Stimulated activated CD8-positive, alpha-beta memory T cell treated with anti-CD3 and anti-CD28 coated beads, Interleukin-4, amount 100 ng/mL, for 24 hours (primary cell): ENCODE measurements at regions not wholly inside any gene's neighbourhood (a gene's known extent, or its start where the extent isn't known, plus 50 kb on each side); places are given as distances from the start of the nearest gene placed in this dataset.

ENCODE experiments used
- DNase-seq: peaks from one replicate; pipeline ENCODE4 v3.0.0-alpha.2; 2020; ENCODE audit warnings: low read depth

GRCh38 chr5:67297802-67298532 lies 101.4 kb upstream of the CD180 start:
- no peak for DNase-seq

GRCh38 chr5:67297376-67297775 lies 100.8 kb upstream of the CD180 start:
- no peak for DNase-seq

- DNase-seq, result no peak
These were observed 97.8 kb upstream of the CD180 start for GRCh38 chr5:67294266-67294938.

- no peak for DNase-seq
These were observed 96.6 kb upstream of the CD180 start for GRCh38 chr5:67293226-67293625.

GRCh38 chr5:67292201-67292940 lies 95.8 kb upstream of the CD180 start:
- no peak for DNase-seq

- DNase-seq, result no peak
These were observed 95.1 kb upstream of the CD180 start for GRCh38 chr5:67291671-67292070.

- DNase-seq, result no peak
These were observed 94.5 kb upstream of the CD180 start for GRCh38 chr5:67291066-67291465.

- no peak for DNase-seq
These were observed 94.1 kb upstream of the CD180 start for GRCh38 chr5:67290655-67291054.

- no peak for DNase-seq
These were observed 93.3 kb upstream of the CD180 start for GRCh38 chr5:67289763-67290521.

- no peak for DNase-seq
These were observed 91.1 kb upstream of the CD180 start for GRCh38 chr5:67287510-67288268.

- DNase-seq, result no peak
These were observed 89.4 kb upstream of the CD180 start for GRCh38 chr5:67286006-67286405.

GRCh38 chr5:67283988-67284487 lies 87.4 kb upstream of the CD180 start:
- DNase-seq, result no peak

- no peak for DNase-seq
These were observed 86.8 kb upstream of the CD180 start for GRCh38 chr5:67283275-67283987.

- DNase-seq, result no peak
These were observed 85.3 kb upstream of the CD180 start for GRCh38 chr5:67281874-67282273.

- no peak for DNase-seq
These were observed 77.2 kb upstream of the CD180 start for GRCh38 chr5:67273689-67274356.

- no peak for DNase-seq
These were observed 76.0 kb upstream of the CD180 start for GRCh38 chr5:67272453-67273130.

GRCh38 chr5:67268231-67269021 lies 71.8 kb upstream of the CD180 start:
- DNase-seq, result no peak

GRCh38 chr5:67267512-67268216 lies 71.1 kb upstream of the CD180 start:
- no peak for DNase-seq
